Neuron (in vitro differentiated cells): ENCODE measurements at regions not wholly inside any gene's neighbourhood (a gene's known extent, or its start where the extent isn't known, plus 50 kb on each side); places are given as distances from the start of the nearest gene placed in this dataset.
A peak's percentile ranks its signal among the peaks of the same experiment; 100 is the strongest.

Source experiments
- H2AFZ ChIP-seq: one replicate; pipeline ENCODE4 v1.6.1; 2013; ENCODE audit warnings: low read depth, mild to moderate bottlenecking, inconsistent platforms, low read length, moderate library complexity
- H3K27me3 ChIP-seq: one replicate; pipeline ENCODE4 v1.6.1; 2013; ENCODE audit warnings: low read length; ENCODE audit not compliant: insufficient read depth
- H3K36me3 ChIP-seq: one replicate; pipeline ENCODE4 v1.6.1; 2013; ENCODE audit warnings: low read length; ENCODE audit not compliant: insufficient read depth
- H3K4me1 ChIP-seq: one replicate; pipeline ENCODE4 v1.6.1; 2013; ENCODE audit warnings: low read length; ENCODE audit not compliant: insufficient read depth
- H3K4me3 ChIP-seq: 2 replicates; pipeline ENCODE4 v1.5.1; 2013; ENCODE audit warnings: mild to moderate bottlenecking, low read length, moderate library complexity
- H3K9me3 ChIP-seq: one replicate; pipeline ENCODE4 v1.6.1; 2013; ENCODE audit warnings: low read length

DNA sequence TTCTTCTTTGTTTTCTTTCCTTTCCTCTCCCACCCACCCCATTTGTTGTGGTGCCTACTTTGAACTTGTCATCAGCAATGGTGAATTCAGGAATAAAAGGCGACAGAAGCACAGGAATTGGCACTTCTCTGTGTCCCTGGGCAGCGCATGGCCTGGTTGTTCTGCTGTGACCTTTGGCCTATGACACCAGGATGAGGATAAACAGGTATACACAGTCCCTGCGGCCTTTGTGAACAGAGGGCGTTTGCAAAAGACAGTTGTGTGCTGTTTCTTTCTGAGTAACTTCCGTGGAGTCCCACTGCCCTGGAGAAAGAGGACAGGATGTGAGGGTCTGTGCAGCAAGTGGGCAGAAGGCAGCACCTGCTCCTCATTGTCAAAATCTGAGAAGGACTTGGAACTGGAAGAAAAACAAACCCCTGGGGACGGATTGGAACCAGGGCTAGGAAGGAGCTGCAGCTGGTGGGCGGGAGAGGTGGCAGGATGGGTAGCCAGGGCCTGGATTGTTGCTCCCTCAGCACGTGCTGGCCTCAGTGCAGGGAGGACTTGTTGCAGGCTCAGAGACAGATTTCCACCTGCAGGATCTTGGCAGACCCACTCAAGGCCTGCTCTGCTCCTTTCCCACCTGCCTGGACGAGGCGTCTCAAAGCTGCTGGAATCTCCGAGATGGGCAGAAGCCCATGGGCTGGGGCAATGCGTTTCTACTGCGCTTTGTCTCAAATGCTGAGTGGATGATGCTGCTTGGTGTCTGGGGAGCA, 159.5 kb downstream of the ACKR3 start:
- no peaks in the 10 kb centered on the region for H3K9me3 ChIP-seq
- no peak overlapping the region for H2AFZ ChIP-seq
- no peaks in the 10 kb centered on the region for H3K27me3 ChIP-seq
- no peaks in the 10 kb centered on the region for H3K36me3 ChIP-seq
- H3K4me3 ChIP-seq, result no peak overlapping the region
- H3K4me1 ChIP-seq, result no peaks in the 10 kb centered on the region

DNA sequence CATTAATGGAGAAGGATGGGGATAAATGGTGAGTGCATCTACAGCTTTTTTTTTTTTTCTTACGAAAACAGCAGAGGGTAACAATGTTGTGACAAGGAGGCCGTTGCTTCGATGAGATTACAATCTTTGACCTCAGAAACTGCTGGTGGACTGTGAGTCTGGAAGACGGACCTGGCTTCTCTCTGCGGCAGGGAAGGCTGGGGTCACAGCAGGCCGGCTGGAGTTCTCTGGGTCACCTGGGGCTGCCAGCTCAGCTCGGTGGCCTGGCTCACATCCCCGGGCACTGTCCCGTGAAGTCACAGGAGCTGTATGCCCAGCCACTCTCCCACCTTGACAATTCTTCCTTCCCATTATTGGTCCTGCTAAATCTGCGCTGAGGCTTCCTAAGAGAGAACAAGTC, 160.8 kb downstream of the ACKR3 start:
- no peak overlapping the region for H2AFZ ChIP-seq
- H3K27me3 ChIP-seq, result no peaks in the 10 kb centered on the region
- H3K4me3 ChIP-seq, result no peak overlapping the region
- no peaks in the 10 kb centered on the region for H3K9me3 ChIP-seq
- H3K36me3 ChIP-seq, result no peaks in the 10 kb centered on the region
- H3K4me1 ChIP-seq, result peaks cover 5% of the 10 kb centered on the region

DNA sequence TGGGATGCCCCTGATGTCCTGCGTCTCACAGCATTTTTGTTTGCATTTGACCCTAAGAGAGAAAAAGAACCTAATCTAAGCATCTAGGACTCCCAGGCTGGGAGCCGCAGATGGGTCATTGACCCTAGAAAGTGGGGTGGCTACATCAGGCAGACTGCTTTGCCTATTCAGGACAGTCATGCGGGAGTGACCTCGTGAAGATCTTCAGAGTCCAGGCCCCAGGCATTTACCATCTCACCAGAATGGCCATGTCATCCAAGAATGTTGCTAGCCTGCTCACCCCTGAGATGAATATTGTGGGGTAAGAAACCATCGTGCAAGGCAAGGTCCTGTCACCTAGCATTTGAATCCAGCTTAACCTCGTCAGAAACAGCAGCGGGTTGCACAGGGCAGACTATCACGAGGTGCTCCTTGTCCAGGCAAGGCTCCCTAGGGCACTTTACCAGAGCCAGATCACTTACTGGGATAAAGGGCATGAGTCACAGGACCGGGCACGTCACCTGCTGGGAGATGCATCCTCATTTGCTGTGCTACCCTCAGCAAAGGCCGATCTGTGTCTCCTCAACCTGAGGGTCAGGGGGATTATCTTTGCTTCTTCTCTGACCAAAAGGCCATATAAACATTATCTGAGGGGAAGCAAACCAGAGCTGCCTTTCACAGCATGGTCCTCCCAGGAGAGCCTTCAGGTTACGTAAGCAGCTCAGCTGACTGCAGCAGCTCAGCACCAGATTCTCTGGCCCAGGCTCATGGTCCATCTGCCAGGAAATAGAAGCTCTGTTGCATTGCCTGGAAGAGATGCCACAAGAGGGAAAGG, 162.3 kb downstream of the ACKR3 start:
- Histone ChIP-seq H3K36me3 (no peaks in the 10 kb centered on the region), H3K4me3 (no peak overlapping the region), H3K4me1 (peaks cover 8% of the 10 kb centered on the region), H3K27me3 (no peaks in the 10 kb centered on the region), H2AFZ (no peak overlapping the region), H3K9me3 (no peaks in the 10 kb centered on the region)

DNA sequence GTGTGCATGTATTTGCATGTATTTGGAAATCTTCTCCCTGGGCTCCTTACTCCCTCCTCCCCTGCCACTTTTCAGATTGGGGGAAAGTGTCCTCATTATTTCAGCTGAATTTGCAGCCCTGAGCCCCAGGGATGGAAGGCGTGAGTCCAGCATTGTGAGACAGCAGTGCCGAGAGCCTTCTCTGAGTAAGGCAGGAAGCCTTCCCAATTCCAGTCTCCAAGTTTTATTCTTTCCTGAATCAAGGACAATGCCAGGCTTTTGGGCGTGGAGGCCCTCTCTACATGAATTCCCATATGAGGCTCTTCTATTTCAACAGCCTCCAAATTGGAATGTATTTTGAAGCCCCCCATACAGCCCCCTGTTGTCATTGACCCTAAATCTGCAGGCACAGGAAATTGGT, 163.5 kb downstream of the ACKR3 start:
- Histone ChIP-seq H3K9me3 (no peaks in the 10 kb centered on the region), H3K27me3 (no peaks in the 10 kb centered on the region), H3K36me3 (no peaks in the 10 kb centered on the region), H3K4me1 (peaks cover 8% of the 10 kb centered on the region), H3K4me3 (no peak overlapping the region), H2AFZ (no peak overlapping the region)

DNA sequence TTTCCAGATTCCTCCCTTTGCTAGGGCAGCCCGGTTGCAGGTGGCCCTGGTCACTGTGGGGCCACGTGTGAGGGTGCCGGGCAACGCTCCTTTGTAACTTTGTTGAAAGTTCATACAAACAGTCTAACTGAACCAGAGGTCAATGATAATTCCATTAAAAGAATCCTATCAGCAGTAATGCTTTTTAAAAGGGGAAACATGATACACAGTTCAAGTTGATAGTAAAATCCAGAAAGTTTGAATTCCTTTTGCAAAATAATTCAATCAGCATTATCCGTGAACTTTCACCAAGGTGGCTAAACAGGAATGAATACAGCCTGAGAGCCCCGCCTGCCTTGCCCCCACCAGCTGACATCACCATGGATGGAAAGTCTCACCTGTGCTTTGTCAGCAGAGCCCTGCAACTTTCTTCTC, 166.2 kb downstream of the ACKR3 start:
- Histone ChIP-seq H3K9me3 (no peaks in the 10 kb centered on the region), H3K27me3 (no peaks in the 10 kb centered on the region), H2AFZ (no peak overlapping the region), H3K36me3 (no peaks in the 10 kb centered on the region), H3K4me1 (peaks cover 8% of the 10 kb centered on the region), H3K4me3 (no peak overlapping the region)

- H3K27me3 ChIP-seq, result no peaks in the 10 kb centered on the region
- no peaks in the 10 kb centered on the region for H3K36me3 ChIP-seq
- H3K4me1 ChIP-seq, result peaks cover 8% of the 10 kb centered on the region
- no peak overlapping the region for H2AFZ ChIP-seq
- H3K9me3 ChIP-seq, result no peaks in the 10 kb centered on the region
- H3K4me3 ChIP-seq, result no peak overlapping the region
Measured at GRCh38 chr2:236738030-236738429, 168.4 kb downstream of the ACKR3 start.

- H2AFZ ChIP-seq, result no peak overlapping the region
- no peaks in the 10 kb centered on the region for H3K27me3 ChIP-seq
- H3K4me3 ChIP-seq, result no peak overlapping the region
- H3K4me1 ChIP-seq, result peaks cover 14% of the 10 kb centered on the region
- H3K36me3 ChIP-seq, result no peaks in the 10 kb centered on the region
- no peaks in the 10 kb centered on the region for H3K9me3 ChIP-seq
Measured at GRCh38 chr2:236738896-236739295, 169.3 kb downstream of the ACKR3 start.

DNA sequence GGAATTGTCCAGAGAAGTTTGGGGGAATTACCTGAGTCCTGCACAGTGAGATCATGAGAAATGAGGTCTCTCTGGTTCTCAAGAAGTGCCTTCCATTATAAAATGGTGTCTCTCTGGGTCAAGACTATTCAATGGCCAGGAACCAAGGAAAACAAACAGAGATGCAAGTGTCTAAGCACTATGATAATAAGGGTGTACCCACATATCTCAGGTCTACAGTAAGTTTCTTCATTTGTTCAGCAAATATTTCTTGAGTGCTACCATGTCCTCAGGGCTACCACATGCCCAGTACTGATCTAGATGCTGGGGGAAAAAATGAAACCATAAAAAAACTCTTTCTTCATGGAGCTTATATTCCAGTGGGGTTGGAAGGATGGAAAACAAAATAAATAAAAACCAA, 170.0 kb downstream of the ACKR3 start:
- H3K27me3 ChIP-seq, result no peaks in the 10 kb centered on the region
- no peak overlapping the region for H3K4me3 ChIP-seq
- H3K4me1 ChIP-seq, result peaks cover 21% of the 10 kb centered on the region

GRCh38 chr2:236740506-236740905, 170.9 kb downstream of the ACKR3 start:
- no peaks in the 10 kb centered on the region for H3K9me3 ChIP-seq
- H3K27me3 ChIP-seq, result no peaks in the 10 kb centered on the region
- no peak overlapping the region for H3K4me3 ChIP-seq
- H3K36me3 ChIP-seq, result no peaks in the 10 kb centered on the region
- H2AFZ ChIP-seq, result no peak overlapping the region
- peaks cover 23% of the 10 kb centered on the region for H3K4me1 ChIP-seq

More for the DNA sequence above, 170.0 kb downstream of the ACKR3 start:
- H3K9me3 ChIP-seq, result no peaks in the 10 kb centered on the region
- H3K36me3 ChIP-seq, result no peaks in the 10 kb centered on the region
- H2AFZ ChIP-seq, result no peak overlapping the region

DNA sequence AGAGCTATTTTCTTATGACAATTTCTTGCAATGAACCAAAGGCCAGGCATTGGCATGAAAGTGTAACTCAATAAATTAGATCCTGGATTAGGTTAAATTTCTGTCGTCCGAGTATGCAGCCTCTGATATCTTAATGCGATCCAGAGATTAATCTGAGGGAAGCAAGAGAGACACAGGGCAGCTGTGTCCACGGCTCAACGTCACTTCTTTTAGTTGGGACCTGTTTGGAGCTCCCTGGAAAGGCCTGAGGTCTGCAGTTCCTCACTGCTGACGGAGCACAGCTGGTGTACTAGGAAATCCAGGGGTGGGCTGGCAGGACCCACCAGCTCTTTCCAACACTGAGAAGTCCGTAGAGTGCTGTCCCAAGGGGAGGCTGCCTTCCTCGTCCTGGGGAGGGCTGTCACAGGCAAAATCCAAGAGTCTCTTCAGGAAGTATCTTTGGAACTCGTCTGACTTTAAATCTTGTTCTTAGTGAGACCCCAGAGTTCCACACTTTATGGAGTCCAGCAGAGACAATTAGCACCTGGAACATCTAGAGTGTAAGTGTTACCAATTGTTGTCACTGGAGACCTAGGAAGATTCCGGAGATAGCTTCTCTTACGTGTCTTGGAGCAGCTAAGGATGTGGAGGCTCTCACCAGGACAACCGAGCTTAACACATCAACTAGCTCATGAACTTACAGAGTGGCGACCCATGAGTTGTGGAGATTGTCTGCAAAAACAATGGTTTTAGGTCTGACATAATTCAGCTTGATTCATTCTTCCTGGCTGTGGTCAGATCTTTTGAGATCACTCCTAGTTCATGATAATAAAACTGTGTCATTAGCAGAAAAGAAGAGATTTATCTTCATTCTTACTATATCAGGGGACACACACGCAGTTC, 173.7 kb downstream of the ACKR3 start:
- peaks cover 28% of the 10 kb centered on the region for H3K4me1 ChIP-seq
- H3K27me3 ChIP-seq, result no peaks in the 10 kb centered on the region
- H2AFZ ChIP-seq, result no peak overlapping the region
- H3K36me3 ChIP-seq, result no peaks in the 10 kb centered on the region
- no peak overlapping the region for H3K4me3 ChIP-seq
- H3K9me3 ChIP-seq, result no peaks in the 10 kb centered on the region

DNA sequence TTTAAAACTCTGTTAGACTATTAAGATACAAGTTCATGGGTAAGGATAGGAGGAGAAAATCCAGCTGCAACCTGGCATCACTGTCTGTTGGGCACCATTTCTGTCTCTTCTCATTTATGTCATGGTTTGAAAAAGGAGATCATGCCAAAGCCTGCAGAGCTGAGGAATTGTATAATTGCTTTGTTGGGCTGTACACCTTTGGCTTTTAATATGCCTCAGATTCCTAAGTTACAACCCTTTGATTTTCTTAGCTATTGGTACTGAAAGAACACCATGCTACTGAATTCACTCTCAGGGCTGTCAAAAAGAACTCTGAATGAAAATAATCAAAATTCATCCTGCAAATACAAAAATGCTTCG, 174.3 kb downstream of the ACKR3 start:
- no peaks in the 10 kb centered on the region for H3K36me3 ChIP-seq
- no peak overlapping the region for H3K4me3 ChIP-seq
- H2AFZ ChIP-seq, result peak overlapping the region; percentile 75
- H3K27me3 ChIP-seq, result no peaks in the 10 kb centered on the region
- peaks cover 31% of the 10 kb centered on the region for H3K4me1 ChIP-seq
- no peaks in the 10 kb centered on the region for H3K9me3 ChIP-seq

- no peaks in the 10 kb centered on the region for H3K27me3 ChIP-seq
- peaks cover 34% of the 10 kb centered on the region for H3K4me1 ChIP-seq
- no peak overlapping the region for H3K4me3 ChIP-seq
- H3K9me3 ChIP-seq, result no peaks in the 10 kb centered on the region
- H2AFZ ChIP-seq, result peak overlapping the region; percentile 75
- no peaks in the 10 kb centered on the region for H3K36me3 ChIP-seq
Measured at GRCh38 chr2:236744281-236744705, 174.7 kb downstream of the ACKR3 start.

DNA sequence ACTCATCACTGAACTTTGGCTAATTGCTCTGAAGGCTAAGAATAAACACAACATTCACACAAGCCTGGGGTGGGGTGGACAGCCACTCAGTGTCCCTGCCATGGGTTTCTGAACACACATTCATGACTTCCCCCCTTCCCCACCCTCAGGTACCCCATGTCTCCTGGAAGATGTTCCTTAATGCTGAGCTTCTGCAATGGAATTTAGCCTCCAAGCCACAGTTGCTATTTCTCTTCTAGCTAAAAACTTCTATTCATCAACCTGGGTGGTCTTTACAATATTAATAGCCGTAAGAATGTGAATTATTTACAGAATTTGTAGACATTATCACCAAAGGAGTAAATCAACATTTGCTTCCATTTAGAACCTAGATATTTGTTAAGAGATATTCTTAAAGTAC, 175.1 kb downstream of the ACKR3 start:
- Histone ChIP-seq H3K9me3 (no peaks in the 10 kb centered on the region), H3K36me3 (no peaks in the 10 kb centered on the region), H3K27me3 (no peaks in the 10 kb centered on the region), H3K4me3 (no peak overlapping the region), H2AFZ (no peak overlapping the region), H3K4me1 (peaks cover 34% of the 10 kb centered on the region)
